A549 (cell line): ENCODE measurements at regions not wholly inside any gene's neighbourhood (a gene's known extent, or its start where the extent isn't known, plus 50 kb on each side); places are given as distances from the start of the nearest gene placed in this dataset.
A peak's percentile ranks its signal among the peaks of the same experiment; 100 is the strongest.
"Not testable (repeated sequence)": the region's sequence is repeated elsewhere in the genome, so short reads cannot be mapped to it uniquely, and the experiment has no call there.

Experiments used
- ATAC-seq, 2 experiments: fragments of 200-7000 bp in 1 of 2; fragments of >200 bp in 1 of 2; cut with Nextera tagmentation in 1 of 2; cut with Tn5 transposase in 1 of 2; 3 replicates each; pipeline versions ENCODE4 v1.8.0 to v1.9.1; 2018 to 2020; ENCODE audit warnings: mild to moderate bottlenecking in 1 of 2, moderate library complexity in 1 of 2
- CTCF ChIA-PET: fragments of 300-600 bp; sonication (Branson Sonifier 250); formaldehyde crosslinking; extraction: SDS; loops from one replicate; lab custom pipeline; 2021; ENCODE audit warnings: antibody characterized with exemption, inconsistent platforms; lab: Yijun Ruan, JAX
- POLR2A ChIA-PET: fragments of 350-600 bp; formaldehyde crosslinking; extraction: SDS; loops from one replicate; lab custom pipeline; 2021; ENCODE audit warnings: antibody characterized with exemption, inconsistent platforms; lab: Yijun Ruan, JAX
- DNase-seq, 2 experiments: peaks; one replicate each; pipeline versions ENCODE4 v3.0.0 to v3.0.0-alpha.2; 2011 to 2016; ENCODE audit warnings: low read depth in 1 of 2, low spot score in 1 of 2
- FAIRE-seq: peaks from 2 replicates; lab custom pipeline; 2011; peaks lifted over from hg19 to GRCh38; lab: Jason Lieb, UNC
- H3K27ac ChIP-seq, 2 experiments: fragments of >200 bp; sonication (Bioruptor Twin); formaldehyde crosslinking; 3 replicates each; pipeline ENCODE4 v1.5.1; 2016 to 2017
- H3K4me1 ChIP-seq: fragments of >200 bp; sonication (Bioruptor Twin); formaldehyde crosslinking; 3 replicates; pipeline ENCODE4 v1.6.1; 2016
- H3K4me2 ChIP-seq: fragments of >200 bp; sonication (Bioruptor Twin); formaldehyde crosslinking; 3 replicates; pipeline ENCODE4 v1.6.1; 2016
- H3K4me3 ChIP-seq: fragments of >200 bp; sonication (Bioruptor Twin); formaldehyde crosslinking; 3 replicates; pipeline ENCODE4 v1.5.1; 2016
- H3K9me3 ChIP-seq: fragments of >200 bp; sonication (Bioruptor Twin); formaldehyde crosslinking; 3 replicates; pipeline ENCODE4 v1.6.1; 2016
- CTCF ChIP-seq: fragments of >200 bp; sonication (Bioruptor Twin); formaldehyde crosslinking; IDR thresholded peaks from 3 replicates; pipeline ENCODE4 v1.5.1; 2016
- EHF ChIP-seq: fragments of 250-450 bp; sonication (Bioruptor Pico); IDR thresholded peaks from 2 replicates; pipeline ENCODE4 v1.5.0; 2020; ENCODE audit warnings: mild to moderate bottlenecking
- ELK1 ChIP-seq: fragments of 150-350 bp; IDR thresholded peaks from 2 replicates; pipeline ENCODE4 v1.6.1; 2014; ENCODE audit warnings: low read depth, mild to moderate bottlenecking, low read length
- ESRRA ChIP-seq: fragments of 150-350 bp; IDR thresholded peaks from 2 replicates; pipeline ENCODE4 v1.6.1; 2014; ENCODE audit warnings: mild to moderate bottlenecking, low read length, borderline replicate concordance
- KDM5A ChIP-seq: fragments of 200-600 bp; sonication (generic); IDR thresholded peaks from 2 replicates; pipeline ENCODE4 v1.6.1; 2016; ENCODE audit warnings: antibody characterized with exemption, mild to moderate bottlenecking
- PBX3 ChIP-seq: IDR thresholded peaks from 2 replicates; pipeline ENCODE4 v1.6.1; 2012
- POLR2AphosphoS2 ChIP-seq: conservative IDR thresholded peaks from 2 replicates; pipeline ENCODE4 v1.6.1; 2012; ENCODE audit warnings: low read length, improper control_type of control experiment, inconsistent platforms
- RAD21 ChIP-seq, 2 experiments: fragments of >200 bp in 1 of 2; sonication (Bioruptor Twin) in 1 of 2; formaldehyde crosslinking in 1 of 2; IDR thresholded peaks in 1 of 2; conservative IDR thresholded peaks in 1 of 2; 2 replicates in 1 of 2; 3 replicates in 1 of 2; pipeline ENCODE4 v1.6.1; 2012 to 2018; ENCODE audit warnings: inconsistent platforms in 1 of 2
- SMC3 ChIP-seq: fragments of >200 bp; sonication (Bioruptor Twin); formaldehyde crosslinking; IDR thresholded peaks from 3 replicates; pipeline ENCODE4 v1.6.1; 2018; ENCODE audit warnings: inconsistent platforms
- TP53 ChIP-seq: fragments of 250-450 bp; sonication (Bioruptor Pico); IDR thresholded peaks from 2 replicates; pipeline ENCODE4 v1.5.0; 2021; ENCODE audit warnings: mild to moderate bottlenecking, moderate library complexity
- ZFP36 ChIP-seq: fragments of 450-650 bp; IDR thresholded peaks from 2 replicates; pipeline ENCODE4 v1.6.1; 2014; ENCODE audit warnings: borderline replicate concordance; ENCODE audit not compliant: partially characterized antibody
- ZNF302 ChIP-seq: fragments of 250-450 bp; sonication (Bioruptor Pico); IDR thresholded peaks from 2 replicates; pipeline ENCODE4 v1.9.0; 2021; ENCODE audit warnings: inconsistent platforms, mild to moderate bottlenecking, moderate library complexity
- WGBS: methylation state at CpG from one replicate; pipeline ENCODE4 v1.1.6; 2017; ENCODE audit errors: missing lambda C conversion rate; 5-methylcytosine and 5-hydroxymethylcytosine counted together

- FAIRE-seq (no peak), DNase-seq (peak; percentile 13 to 22), ATAC-seq (0 out of 6 replicates have a peak, but pooled peaks have one; percentile 51 to 54)
- POLR2A ChIA-PET, result interaction anchor here (0.5 kb wide), 2 partner anchors 768 to 880 kb away, joined by 3 read pairs; no protein-coding TSS in a partner anchor
- peak; percentile 59 to 63 for TF ChIP-seq RAD21 (conservative IDR thresholded peaks at IDR 0.05 in 1 of 2, IDR thresholded peaks at IDR 0.05 in 1 of 2)
- no peak for TF ChIP-seq KDM5A
- TF ChIP-seq CTCF, result peak; percentile 56
- TF ChIP-seq ESRRA, result no peak
- TF ChIP-seq SMC3, result peak; percentile 30; the same call in 1 of the 3 replicates
- Histone ChIP-seq H3K4me1 (no peaks in the 10 kb centered on the region), H3K4me2 (no peak overlapping the region), H3K4me3 (no peak overlapping the region), H3K27ac (no peak overlapping the region), H3K9me3 (no peaks in the 10 kb centered on the region)
- CTCF ChIA-PET, result interaction anchor here (0.5 to 1.6 kb wide), 6 partner anchors 13 to 1472 kb away, joined by 3 to 5 read pairs (median 3); no protein-coding TSS in a partner anchor
- WGBS, result 45% methylated on average over 3 of the region's 3 CpGs
Observed at GRCh38 chr11:29448246-29448877, 568.5 kb downstream of the KCNA4 start.

- ATAC-seq (no peak), FAIRE-seq (no peak), DNase-seq (no peak)
- TF ChIP-seq ZNF302 (CRISPR knock-in tag), result no peak
- TF ChIP-seq PBX3, result no peak
- TF ChIP-seq TP53, result no peak
- POLR2A ChIA-PET, result no interaction called here
- Histone ChIP-seq H3K9me3 (no peaks in the 10 kb centered on the region), H3K27ac (no peak overlapping the region), H3K4me1 (no peaks in the 10 kb centered on the region), H3K4me3 (no peak overlapping the region), H3K4me2 (no peak overlapping the region)
- CTCF ChIA-PET, result interaction anchor here (1.2 to 1.6 kb wide), 3 partner anchors 12 to 185 kb away, joined by 3 to 5 read pairs (median 4); no protein-coding TSS in a partner anchor
- 47% methylated on average over 1 of the region's 1 CpG for whole genome bisulfite sequencing
Observed at GRCh38 chr11:29447821-29448220, 569.0 kb downstream of the KCNA4 start.

GRCh38 chr11:29446132-29446531 is 570.7 kb downstream of the KCNA4 start:
- no peak for ATAC-seq
- WGBS, result 70% methylated on average over 7 of the region's 7 CpGs
- POLR2A ChIA-PET, result no interaction called here
- CTCF ChIA-PET, result no interaction called here
- TF ChIP-seq ZFP36 (no peak), POLR2AphosphoS2 (no peak), EHF (no peak), ELK1 (no peak), TP53 (no peak)
- TF ChIP-seq, all 56 proteins: peak for 0
- FAIRE-seq, result no peak
- DNase-seq, result no peak
- Histone ChIP-seq H3K4me3 (no peak overlapping the region), H3K4me1 (no peaks in the 10 kb centered on the region), H3K4me2 (no peak overlapping the region), H3K27ac (no peak overlapping the region), H3K9me3 (no peaks in the 10 kb centered on the region)

- POLR2A ChIA-PET, H3K27ac ChIP-seq, ATAC-seq, H3K4me3 ChIP-seq, H3K9me3 ChIP-seq, CTCF ChIA-PET, DNase-seq, FAIRE-seq, H3K4me1 ChIP-seq, H3K4me2 ChIP-seq: not testable (repeated sequence)
- WGBS, result 26% methylated on average over 3 of the region's 3 CpGs
Observed at GRCh38 chr11:29445191-29445590, 571.6 kb downstream of the KCNA4 start.
